NCI-H1417 treated with DMSO at 0.1 percent for 48 hours (cell line): ENCODE measurements at regions not wholly inside any gene's neighbourhood (a gene's known extent, or its start where the extent isn't known, plus 50 kb on each side); places are given as distances from the start of the nearest gene placed in this dataset.
"Not testable (repeated sequence)": the region's sequence is repeated elsewhere in the genome, so short reads cannot be mapped to it uniquely, and the experiment has no call there.

Source experiments
- DNase-seq: peaks from one replicate; lab custom pipeline; 2025; lab: John Stamatoyannopoulos, UW

- not testable (repeated sequence) for DNase-seq
Observed at GRCh38 chr7:80292634-80293033, 158.0 kb downstream of the GNAI1 start.

GRCh38 chr7:80288175-80289122, 153.8 kb downstream of the GNAI1 start:
- no peak for DNase-seq

DNA sequence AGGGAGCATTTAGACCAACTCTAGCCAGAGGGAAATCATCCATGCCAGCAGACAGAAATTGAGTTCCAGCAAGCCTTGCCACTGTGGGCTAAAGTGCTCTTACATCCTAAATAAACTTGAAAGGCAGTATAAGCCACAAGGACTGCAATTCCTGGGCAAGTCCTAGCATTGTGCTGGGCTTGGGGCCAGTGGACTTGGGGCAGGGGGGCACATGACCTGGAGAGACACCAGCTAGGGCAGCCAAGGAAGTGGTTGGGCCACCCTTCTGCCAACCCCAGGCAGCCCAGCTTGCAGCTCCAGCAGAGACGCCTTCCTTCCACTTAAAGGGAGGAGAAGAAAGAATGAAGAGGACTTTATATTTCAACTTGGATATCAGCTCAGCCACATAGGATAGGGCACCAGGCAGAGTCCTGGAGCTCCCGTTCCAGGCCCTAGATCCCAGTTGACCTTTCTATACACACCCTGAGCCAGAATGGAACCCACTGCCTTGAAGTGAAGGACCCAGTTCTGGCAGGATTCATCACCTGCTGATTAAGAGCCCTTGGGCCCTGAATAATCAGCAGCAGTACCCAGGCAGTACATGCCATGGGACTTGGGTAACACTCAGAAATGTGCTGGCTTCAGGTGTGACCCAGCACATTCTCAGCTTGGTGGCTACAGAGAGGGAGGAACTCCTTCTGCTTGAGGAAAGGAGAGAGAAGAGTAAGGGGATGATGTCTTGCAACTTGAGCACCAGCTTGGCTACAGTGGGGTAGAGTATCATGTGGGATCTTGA, 153.0 kb downstream of the GNAI1 start:
- DNase-seq, result no peak

GRCh38 chr7:80286611-80287010, 152.0 kb downstream of the GNAI1 start:
- no peak for DNase-seq

- DNase-seq, result no peak
Observed at GRCh38 chr7:80284855-80285254, 150.2 kb downstream of the GNAI1 start.

- no peak for DNase-seq
Observed at GRCh38 chr7:80279760-80280159, 145.1 kb downstream of the GNAI1 start.

DNA sequence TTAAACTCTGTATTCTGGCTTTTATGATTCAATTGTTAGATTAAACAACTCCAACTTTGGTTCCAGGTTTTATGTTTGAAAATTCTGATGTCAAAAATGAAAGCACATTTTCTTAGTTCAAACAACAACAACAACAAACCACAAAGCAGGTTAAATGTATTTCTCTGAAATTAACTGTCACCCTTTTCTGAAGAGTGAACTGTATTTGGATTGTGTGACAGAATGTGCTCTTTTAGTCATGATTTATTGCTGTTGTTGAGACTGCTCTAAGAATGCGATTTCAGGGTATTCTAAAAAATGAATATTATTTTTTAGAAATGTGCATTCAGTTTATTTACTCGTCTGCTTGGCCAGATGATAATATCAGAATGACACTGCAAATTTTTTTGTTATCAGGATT, 144.1 kb downstream of the GNAI1 start:
- DNase-seq, result no peak

DNA sequence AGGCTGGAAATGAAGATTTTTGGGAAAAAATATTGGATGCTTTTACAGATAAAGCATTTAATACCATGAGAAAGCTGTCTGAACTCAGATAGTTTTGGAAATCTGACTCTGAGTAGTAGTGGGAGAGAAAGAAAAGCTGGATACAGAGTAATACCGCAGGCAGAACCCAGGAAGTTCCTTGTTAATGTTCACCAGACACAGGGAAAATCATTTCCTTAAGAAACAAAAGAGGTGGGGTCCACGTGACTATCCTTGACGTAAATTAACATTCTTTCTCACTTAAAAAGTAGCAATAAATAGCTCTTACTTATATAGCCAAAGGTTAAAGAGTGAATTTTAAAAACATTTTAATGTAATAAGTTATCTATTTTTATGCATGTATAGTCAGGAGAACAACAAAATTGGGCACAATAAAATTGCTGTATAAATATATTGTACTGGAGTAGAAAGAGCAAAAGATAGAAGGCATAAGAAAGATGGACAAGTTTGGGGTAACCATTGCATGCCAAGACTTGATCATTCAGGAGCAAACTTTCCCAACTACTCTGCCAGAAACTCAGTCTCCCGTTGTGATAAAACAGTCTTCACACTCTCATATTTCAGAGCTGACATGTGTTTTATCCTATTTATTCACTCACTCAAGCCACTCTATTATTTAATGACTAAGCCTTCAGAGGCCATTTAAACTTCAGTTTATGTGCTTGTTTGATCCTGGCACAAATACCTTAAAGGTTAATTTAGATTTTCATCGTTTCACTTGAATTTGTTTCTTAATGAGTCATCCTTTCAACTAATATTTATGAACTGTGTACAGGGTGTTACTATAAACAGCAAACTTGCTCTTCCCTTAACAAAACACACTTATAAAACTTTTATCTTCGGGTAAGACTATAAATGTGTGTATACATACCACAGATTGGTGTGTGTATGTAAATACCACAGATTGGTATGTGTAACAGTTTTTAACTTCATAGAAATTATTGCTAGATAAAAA, 143.1 kb downstream of the GNAI1 start:
- no peak for DNase-seq
